K562 (cell line): ENCODE measurements at regions not wholly inside any gene's neighbourhood (a gene's known extent, or its start where the extent isn't known, plus 50 kb on each side); places are given as distances from the start of the nearest gene placed in this dataset.
A peak's percentile ranks its signal among the peaks of the same experiment; 100 is the strongest.

Experiments used
- ATAC-seq: fragments of 200-7000 bp; cut with Tn5 transposase; 3 replicates; pipeline ENCODE4 v1.9.1; 2020; ENCODE audit warnings: moderate library complexity
- BruUV-seq: library from RNA; stranded (reverse); fragments of 400-500 nt; replicated peaks from 2 replicates; lab custom pipeline; 2021; lab: Mats Ljungman, UMichigan
- CTCF ChIA-PET: fragments of 300-600 bp; formaldehyde crosslinking; extraction: SDS; loops from one replicate; lab custom pipeline; 2021; ENCODE audit warnings: low intra/inter-chr PET ratio; lab: Yijun Ruan, JAX
- POLR2A ChIA-PET: fragments of 300-600, 350-650 bp; sonication (Branson Sonifier 250); formaldehyde crosslinking; extraction: SDS; loops from one replicate; lab custom pipeline; 2021; ENCODE audit warnings: antibody characterized with exemption, inconsistent platforms; lab: Yijun Ruan, JAX
- DNase-seq, 4 experiments: peaks; one replicate each; pipeline versions ENCODE4 v3.0.0 to v3.0.0-alpha.2; 2011 to 2018; ENCODE audit warnings: low spot score in 3 of 4, mixed read lengths in 3 of 4; ENCODE audit errors: extremely low read depth in 1 of 4
- FAIRE-seq: peaks from 2 replicates; lab custom pipeline; 2011; peaks lifted over from hg19 to GRCh38; lab: Jason Lieb, UNC
- H2AFZ ChIP-seq: 2 replicates; pipeline ENCODE4 v1.6.0; 2011; ENCODE audit warnings: low read depth, low read length, control low read depth, inconsistent platforms
- H3K27ac ChIP-seq: fragments of 200-600 bp; 3 replicates; pipeline ENCODE4 v1.8.0; 2011; ENCODE audit warnings: low read depth, mild to moderate bottlenecking, control low read depth, inconsistent platforms, low read length, moderate library complexity, mixed read lengths; ENCODE audit errors: extremely low read depth
- H3K27me3 ChIP-seq, 2 experiments: fragments of 300-600 bp in 1 of 2; 2 replicates in 1 of 2; 3 replicates in 1 of 2; pipeline versions ENCODE4 v1.6.0 to v1.8.0; 2011; ENCODE audit warnings: inconsistent platforms in 2 of 2, low read length in 2 of 2, mild to moderate bottlenecking in 1 of 2, mixed read lengths in 1 of 2, moderate library complexity in 1 of 2; ENCODE audit not compliant: control insufficient read depth in 2 of 2, insufficient read depth in 2 of 2
- H3K36me3 ChIP-seq: fragments of 300-600 bp; 3 replicates; pipeline ENCODE4 v1.8.0; 2011; ENCODE audit warnings: mild to moderate bottlenecking, low read length, inconsistent platforms; ENCODE audit not compliant: control insufficient read depth, insufficient read depth
- H3K4me1 ChIP-seq, 2 experiments: fragments of 200-600 bp in 1 of 2; replicated peaks in 1 of 2; 2 replicates in 1 of 2; 3 replicates in 1 of 2; pipeline versions ENCODE4 v1.5.1 to v1.8.0; 2011; ENCODE audit warnings: inconsistent platforms in 2 of 2, low read length in 2 of 2, mild to moderate bottlenecking in 1 of 2, mixed read lengths in 1 of 2, moderate library complexity in 1 of 2; ENCODE audit not compliant: control insufficient read depth in 2 of 2, insufficient read depth in 2 of 2
- H3K4me2 ChIP-seq: 2 replicates; pipeline ENCODE4 v1.6.1; 2011; ENCODE audit warnings: low read length, control low read depth, inconsistent platforms, mixed read lengths; ENCODE audit not compliant: insufficient read depth
- H3K4me3 ChIP-seq: fragments of 200-600 bp; sonication (generic), shearing (Covaris generic); 2 replicates; pipeline ENCODE4 v1.5.1; 2016; ENCODE audit warnings: control low read depth, inconsistent platforms
- H3K79me2 ChIP-seq: fragments of 200-600 bp; 3 replicates; pipeline ENCODE4 v1.8.0; 2011; ENCODE audit warnings: low read length, inconsistent platforms; ENCODE audit not compliant: control insufficient read depth, insufficient read depth
- H3K9ac ChIP-seq, 2 experiments: 2 replicates each; pipeline versions ENCODE4 v1.6.0 to v1.6.1; 2011; ENCODE audit warnings: low read depth in 2 of 2, low read length in 2 of 2, control low read depth in 1 of 2, inconsistent platforms in 1 of 2, mild to moderate bottlenecking in 1 of 2, mixed read lengths in 1 of 2; ENCODE audit not compliant: insufficient read depth in 1 of 2
- H3K9me1 ChIP-seq: one replicate; pipeline ENCODE4 v1.6.0; 2011; ENCODE audit warnings: inconsistent platforms, mild to moderate bottlenecking, low read length, moderate library complexity; ENCODE audit not compliant: control insufficient read depth, insufficient read depth
- H3K9me3 ChIP-seq: replicated peaks from 2 replicates; pipeline ENCODE4 v1.5.1; 2011; ENCODE audit warnings: low read depth, low read length, inconsistent platforms; ENCODE audit not compliant: control insufficient read depth, insufficient read depth
- H4K20me1 ChIP-seq: replicated peaks from 2 replicates; pipeline ENCODE4 v1.6.1; 2011; ENCODE audit warnings: low read length, inconsistent platforms, mixed read lengths; ENCODE audit not compliant: control insufficient read depth, insufficient read depth
- SMAD3 ChIP-seq: fragments of 450-650 bp; formaldehyde crosslinking; conservative IDR thresholded peaks from 2 replicates; pipeline ENCODE4 v1.4.0; 2020; ENCODE audit warnings: mild to moderate bottlenecking
- SMAD4 ChIP-seq: fragments of 250-450 bp; sonication (Bioruptor Pico); conservative IDR thresholded peaks from 2 replicates; pipeline ENCODE4 v1.8.0; 2021; ENCODE audit warnings: inconsistent platforms, mild to moderate bottlenecking, moderate library complexity
- ZFP36 ChIP-seq: fragments of 150-350 bp; IDR thresholded peaks from 2 replicates; pipeline ENCODE4 v1.6.1; 2018; ENCODE audit warnings: low read length, low read depth; ENCODE audit not compliant: partially characterized antibody
- ZNF280A ChIP-seq: fragments of 450-650 bp; IDR thresholded peaks from 2 replicates; pipeline ENCODE4 v1.6.1; 2018; ENCODE audit warnings: mild to moderate bottlenecking, low read depth; ENCODE audit not compliant: partially characterized antibody
- WGBS: fragments of 100-300 bp; shearing (Covaris generic); methylation state at CpG from one replicate; pipeline ENCODE4 v1.1.6; 2016; ENCODE audit warnings: low coverage, mixed read lengths; ENCODE audit not compliant: insufficient coverage; ENCODE audit errors: missing lambda C conversion rate; 5-methylcytosine and 5-hydroxymethylcytosine counted together
- in situ Hi-C: fragments of 300-500 bp; cut with MboI; formaldehyde crosslinking; loops from 4 replicates; pipeline ENCODE4 v1.15.0; 2018; ENCODE audit warnings: inconsistent platforms, mixed read lengths
- intact Hi-C: fragments of 100-400 bp; cut with micrococcal nuclease; formaldehyde crosslinking; loops from 2 replicates; pipeline ENCODE4 v1.14.2; 2022

- Histone ChIP-seq H2AFZ (no peak overlapping the region), H3K9me1 (no peaks in the 10 kb centered on the region), H3K27me3 (peaks cover 0 to 7% of the 10 kb centered on the region in 2 experiments; a peak in 1 of 5 replicates), H3K4me1 (peaks cover 0 to 17% of the 10 kb centered on the region in 2 experiments; a peak in 2 of 5 replicates), H3K4me2 (no peak overlapping the region), H3K36me3 (no peaks in the 10 kb centered on the region), H3K79me2 (no peaks in the 10 kb centered on the region), H3K9ac (0 out of 4 replicates have a peak overlapping the region, but pooled peaks of 1 of the 2 experiments have one; percentile 7), H3K27ac (no peak overlapping the region), H4K20me1 (0 out of 2 replicates have a peak, but pooled peaks cover 4% of the 10 kb centered on the region), H3K4me3 (no peak overlapping the region), H3K9me3 (no peaks in the 10 kb centered on the region; the same call in 1 of the 2 replicates)
- FAIRE-seq (no peak), DNase-seq (no peak), ATAC-seq (no peak)
- no peak for TF ChIP-seq ZNF280A
- no peak for TF ChIP-seq SMAD4 (CRISPR knock-in tag)
- no peak for TF ChIP-seq SMAD3
- no peak for TF ChIP-seq ZFP36
- no TSS peak for BruUV-seq
- 48% methylated on average over 14 of the region's 31 CpGs for WGBS
- intact Hi-C loops (no loop called here), in situ Hi-C loops (no loop called here)
- POLR2A ChIA-PET: no interaction called here
- CTCF ChIA-PET: no interaction called here
Observed at GRCh38 chr2:241948901-241949735, 79.6 kb downstream of the RTP5 start.
